KOPT-K1 (cell line): ENCODE measurements at regions not wholly inside any gene's neighbourhood (a gene's known extent, or its start where the extent isn't known, plus 50 kb on each side); places are given as distances from the start of the nearest gene placed in this dataset.
"Not testable (repeated sequence)": the region's sequence is repeated elsewhere in the genome, so short reads cannot be mapped to it uniquely, and the experiment has no call there.

ENCODE experiments used
- H3K27ac ChIP-seq: fragments of 200-600 bp; sonication (generic); 2 replicates; pipeline ENCODE4 v1.5.1; 2016; ENCODE audit warnings: antibody characterized with exemption, mild to moderate bottlenecking, low read depth, low read length; ENCODE audit not compliant: poor library complexity, severe bottlenecking
- H3K36me3 ChIP-seq: fragments of 200-600 bp; sonication (generic); 2 replicates; pipeline ENCODE4 v1.5.1; 2017; ENCODE audit warnings: antibody characterized with exemption, mild to moderate bottlenecking, low read length, moderate library complexity; ENCODE audit not compliant: insufficient read depth
- H3K9me3 ChIP-seq: fragments of 200-600 bp; sonication (generic); 2 replicates; pipeline ENCODE4 v1.5.1; 2017; ENCODE audit warnings: antibody characterized with exemption, low read length, mild to moderate bottlenecking; ENCODE audit not compliant: insufficient read depth, poor library complexity, severe bottlenecking

- H3K27ac ChIP-seq: no peak overlapping the region
- no peaks in the 10 kb centered on the region for H3K36me3 ChIP-seq
- no peaks in the 10 kb centered on the region for H3K9me3 ChIP-seq
Observed at GRCh38 chr1:4170548-4171340, 270.7 kb upstream of the C1orf174 start.

GRCh38 chr1:4171480-4172450 lies 271.7 kb upstream of the C1orf174 start:
- no peaks in the 10 kb centered on the region for H3K36me3 ChIP-seq
- no peaks in the 10 kb centered on the region for H3K9me3 ChIP-seq
- no peak overlapping the region for H3K27ac ChIP-seq

GRCh38 chr1:4172644-4173599 lies 272.9 kb upstream of the C1orf174 start:
- H3K36me3 ChIP-seq: no peaks in the 10 kb centered on the region
- no peaks in the 10 kb centered on the region for H3K9me3 ChIP-seq
- H3K27ac ChIP-seq: no peak overlapping the region

GRCh38 chr1:4173731-4174130 lies 273.7 kb upstream of the C1orf174 start:
- H3K9me3 ChIP-seq: no peaks in the 10 kb centered on the region
- no peak overlapping the region for H3K27ac ChIP-seq
- no peaks in the 10 kb centered on the region for H3K36me3 ChIP-seq

GRCh38 chr1:4174291-4175200 lies 274.5 kb upstream of the C1orf174 start:
- H3K27ac ChIP-seq: no peak overlapping the region
- H3K9me3 ChIP-seq: no peaks in the 10 kb centered on the region
- H3K36me3 ChIP-seq: no peaks in the 10 kb centered on the region

- H3K9me3 ChIP-seq: no peaks in the 10 kb centered on the region
- no peak overlapping the region for H3K27ac ChIP-seq
Observed at GRCh38 chr1:4175566-4176405, 275.7 kb upstream of the C1orf174 start.

GRCh38 chr1:4176841-4177240 lies 276.8 kb upstream of the C1orf174 start:
- no peaks in the 10 kb centered on the region for H3K9me3 ChIP-seq
- H3K36me3 ChIP-seq: no peaks in the 10 kb centered on the region
- H3K27ac ChIP-seq: peak overlapping the region; percentile 43

More at GRCh38 chr1:4175566-4176405, 275.7 kb upstream of the C1orf174 start:
- no peaks in the 10 kb centered on the region for H3K36me3 ChIP-seq

- no peaks in the 10 kb centered on the region for H3K9me3 ChIP-seq
- H3K27ac ChIP-seq: peak overlapping the region; percentile 43
- H3K36me3 ChIP-seq: no peaks in the 10 kb centered on the region
Observed at GRCh38 chr1:4177425-4178150, 277.5 kb upstream of the C1orf174 start.

GRCh38 chr1:4178501-4179113 lies 278.5 kb upstream of the C1orf174 start:
- Histone ChIP-seq H3K9me3 (no peaks in the 10 kb centered on the region), H3K27ac (no peak overlapping the region)

GRCh38 chr1:4179914-4180735 lies 280.1 kb upstream of the C1orf174 start:
- Histone ChIP-seq H3K9me3 (no peaks in the 10 kb centered on the region), H3K27ac (no peak overlapping the region), H3K36me3 (no peaks in the 10 kb centered on the region)

More at GRCh38 chr1:4178501-4179113, 278.5 kb upstream of the C1orf174 start:
- H3K36me3 ChIP-seq: no peaks in the 10 kb centered on the region

GRCh38 chr1:4186486-4186885 lies 286.4 kb upstream of the C1orf174 start:
- not testable (repeated sequence) for H3K27ac ChIP-seq, H3K9me3 ChIP-seq, H3K36me3 ChIP-seq
